Fibroblast of lung (primary cell): ENCODE measurements at regions not wholly inside any gene's neighbourhood (a gene's known extent, or its start where the extent isn't known, plus 50 kb on each side); places are given as distances from the start of the nearest gene placed in this dataset.

Experiments
- DNase-seq, 2 donors: peaks; one replicate each; pipeline versions ENCODE4 v3.0.0 to v3.0.0-alpha.2; 2010; ENCODE audit warnings: low read depth in 2 of 2
- H2AFZ ChIP-seq: 2 replicates; pipeline ENCODE4 v1.5.1; 2012; ENCODE audit warnings: low read length, control low read depth, inconsistent platforms
- H3K27ac ChIP-seq: 2 replicates; pipeline ENCODE4 v1.5.1; 2011; ENCODE audit warnings: low read length, control low read depth; ENCODE audit not compliant: insufficient read depth
- H3K27me3 ChIP-seq: 2 replicates; pipeline ENCODE4 v1.5.1; 2011; ENCODE audit warnings: mild to moderate bottlenecking, low read length; ENCODE audit not compliant: control insufficient read depth, insufficient read depth
- H3K36me3 ChIP-seq: 2 replicates; pipeline ENCODE4 v1.5.1; 2011; ENCODE audit warnings: low read length; ENCODE audit not compliant: control insufficient read depth, insufficient read depth
- H3K4me1 ChIP-seq: 2 replicates; pipeline ENCODE4 v1.5.1; 2011; ENCODE audit warnings: low read length; ENCODE audit not compliant: control insufficient read depth, insufficient read depth; ENCODE audit errors: extremely low read depth
- H3K4me2 ChIP-seq: 2 replicates; pipeline ENCODE4 v1.5.1; 2011; ENCODE audit warnings: low read length, control low read depth; ENCODE audit not compliant: insufficient read depth; ENCODE audit errors: extremely low read depth
- H3K4me3 ChIP-seq, 4 experiments: fragments of 200-600 bp in 1 of 4; sonication (generic) in 1 of 4; replicated peaks in 1 of 4; 2 replicates each; pipeline ENCODE4 v1.5.1; 2011 to 2016; ENCODE audit warnings: low read length in 4 of 4, low read depth in 3 of 4, mild to moderate bottlenecking in 3 of 4, control low read depth in 2 of 4, inconsistent platforms in 1 of 4, mixed read lengths in 1 of 4; ENCODE audit not compliant: insufficient read depth in 1 of 4; ENCODE audit errors: control extremely low read depth in 1 of 4
- H3K79me2 ChIP-seq: 2 replicates; pipeline ENCODE4 v1.5.1; 2012; ENCODE audit warnings: mild to moderate bottlenecking, low read length, inconsistent platforms; ENCODE audit not compliant: control insufficient read depth, insufficient read depth
- H3K9ac ChIP-seq: 2 replicates; pipeline ENCODE4 v1.5.1; 2011; ENCODE audit warnings: mild to moderate bottlenecking, low read length, control low read depth; ENCODE audit not compliant: insufficient read depth
- H3K9me3 ChIP-seq: 2 replicates; pipeline ENCODE4 v1.5.1; 2012; ENCODE audit warnings: low read depth, low read length; ENCODE audit not compliant: control insufficient read depth, insufficient read depth
- H4K20me1 ChIP-seq: 2 replicates; pipeline ENCODE4 v1.5.1; 2011; ENCODE audit warnings: low read length; ENCODE audit not compliant: control insufficient read depth, insufficient read depth; ENCODE audit errors: extremely low read depth
- EZH2 ChIP-seq: IDR thresholded peaks from 2 replicates; pipeline ENCODE4 v1.5.1; 2012; ENCODE audit warnings: low read length, control low read depth, mild to moderate bottlenecking; ENCODE audit errors: missing control alignments
- TF ChIP-seq, protein P1 (sequence below), 2 donors: IDR thresholded peaks in 1 of 2; conservative IDR thresholded peaks in 1 of 2; 1 replicate in 1 of 2; 2 replicates in 1 of 2; pipeline ENCODE4 v1.5.1; 2011 to 2012; ENCODE audit warnings: low read length in 2 of 2, control low read depth in 1 of 2, inconsistent platforms in 1 of 2, low read depth in 1 of 2, mild to moderate bottlenecking in 1 of 2

DNA sequence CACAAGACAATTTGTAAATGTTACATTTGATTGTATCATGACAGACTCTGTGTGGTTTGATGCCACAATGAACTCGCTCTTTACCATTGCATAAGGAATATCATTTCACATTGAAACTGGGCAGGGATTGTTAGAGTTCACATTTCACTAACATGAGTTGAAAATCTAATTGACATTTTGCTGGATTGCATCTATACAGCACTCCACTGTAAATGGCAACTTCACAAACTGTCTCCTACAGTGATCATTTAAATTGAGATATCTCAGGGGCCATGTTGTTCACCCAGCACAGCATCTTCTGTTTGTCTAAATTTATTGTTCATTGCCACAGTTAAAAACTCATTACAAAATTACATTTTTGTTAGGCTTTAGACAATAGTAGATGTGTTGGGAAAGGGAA is 499.4 kb downstream of the GBE1 start:
- no peaks in the 10 kb centered on the region for H3K4me1 ChIP-seq

DNA sequence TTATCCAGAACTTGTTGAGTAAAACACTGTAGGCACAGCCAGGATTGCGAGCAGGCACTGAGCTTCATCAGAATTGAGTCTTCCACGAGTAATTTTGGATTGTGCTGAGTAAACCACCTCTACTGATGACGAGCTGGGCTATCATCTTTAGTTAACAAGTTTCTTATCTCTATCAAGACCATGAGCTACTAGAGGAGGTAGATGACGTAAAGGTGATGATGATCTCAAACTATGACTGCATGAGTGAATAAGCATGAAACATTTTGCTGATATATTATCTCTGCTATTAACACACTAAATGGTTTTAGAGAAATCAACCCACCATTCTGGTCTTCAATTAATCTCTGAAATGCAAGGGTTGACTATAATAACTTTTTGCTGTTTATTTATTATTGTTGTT is 506.0 kb downstream of the GBE1 start:
- Histone ChIP-seq H3K9me3 (no peaks in the 10 kb centered on the region), H3K4me1 (no peaks in the 10 kb centered on the region)

More for the DNA sequence above, 499.4 kb downstream of the GBE1 start:
- Histone ChIP-seq H3K27ac (no peak overlapping the region), H4K20me1 (no peaks in the 10 kb centered on the region), H3K27me3 (no peaks in the 10 kb centered on the region), H3K9me3 (no peaks in the 10 kb centered on the region), H3K4me3 (no peak overlapping the region), H3K79me2 (no peaks in the 10 kb centered on the region), H3K9ac (no peak overlapping the region), H2AFZ (no peak overlapping the region), H3K4me2 (no peak overlapping the region), H3K36me3 (no peaks in the 10 kb centered on the region)
- DNase-seq = no peak
- TF ChIP-seq, protein P1, sequence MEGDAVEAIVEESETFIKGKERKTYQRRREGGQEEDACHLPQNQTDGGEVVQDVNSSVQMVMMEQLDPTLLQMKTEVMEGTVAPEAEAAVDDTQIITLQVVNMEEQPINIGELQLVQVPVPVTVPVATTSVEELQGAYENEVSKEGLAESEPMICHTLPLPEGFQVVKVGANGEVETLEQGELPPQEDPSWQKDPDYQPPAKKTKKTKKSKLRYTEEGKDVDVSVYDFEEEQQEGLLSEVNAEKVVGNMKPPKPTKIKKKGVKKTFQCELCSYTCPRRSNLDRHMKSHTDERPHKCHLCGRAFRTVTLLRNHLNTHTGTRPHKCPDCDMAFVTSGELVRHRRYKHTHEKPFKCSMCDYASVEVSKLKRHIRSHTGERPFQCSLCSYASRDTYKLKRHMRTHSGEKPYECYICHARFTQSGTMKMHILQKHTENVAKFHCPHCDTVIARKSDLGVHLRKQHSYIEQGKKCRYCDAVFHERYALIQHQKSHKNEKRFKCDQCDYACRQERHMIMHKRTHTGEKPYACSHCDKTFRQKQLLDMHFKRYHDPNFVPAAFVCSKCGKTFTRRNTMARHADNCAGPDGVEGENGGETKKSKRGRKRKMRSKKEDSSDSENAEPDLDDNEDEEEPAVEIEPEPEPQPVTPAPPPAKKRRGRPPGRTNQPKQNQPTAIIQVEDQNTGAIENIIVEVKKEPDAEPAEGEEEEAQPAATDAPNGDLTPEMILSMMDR (conservative IDR thresholded peaks at IDR 0.05 in 1 of 2, IDR thresholded peaks at IDR 0.05 in 1 of 2; ENCODE audit: low read depth in 1 of 2, low read length in 2 of 2) = no peak
- TF ChIP-seq EZH2 = no peak

DNA sequence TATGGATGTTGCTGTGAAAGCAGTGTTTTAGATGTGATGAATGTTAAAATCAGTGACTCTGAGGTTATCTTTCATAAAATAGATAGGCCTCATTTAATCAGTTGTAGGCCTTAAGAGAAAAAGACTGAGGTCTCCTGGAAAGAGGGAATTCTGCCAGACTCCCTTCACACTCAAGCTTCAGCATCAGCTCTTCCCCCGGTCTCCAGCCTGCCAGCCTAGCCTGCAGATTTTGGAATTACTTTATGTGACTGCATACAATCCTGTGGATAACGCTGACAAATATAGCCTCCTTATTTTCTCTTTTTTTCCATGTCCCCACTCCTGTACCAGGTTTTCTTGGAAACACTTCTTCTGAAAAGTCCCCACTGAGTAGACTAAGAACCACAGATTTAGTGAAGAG is 510.3 kb downstream of the GBE1 start:
- no peak overlapping the region for H3K27ac ChIP-seq
- no peak overlapping the region for H3K4me2 ChIP-seq
- no peak overlapping the region for H3K9ac ChIP-seq
- no peak for DNase-seq
- H3K36me3 ChIP-seq = no peaks in the 10 kb centered on the region
- H3K9me3 ChIP-seq = no peaks in the 10 kb centered on the region
- no peaks in the 10 kb centered on the region for H3K27me3 ChIP-seq
- no peaks in the 10 kb centered on the region for H3K79me2 ChIP-seq
- no peak overlapping the region for H3K4me3 ChIP-seq
- TF ChIP-seq EZH2 = no peak
- TF ChIP-seq, protein P1 (conservative IDR thresholded peaks at IDR 0.05 in 1 of 2, IDR thresholded peaks at IDR 0.05 in 1 of 2; ENCODE audit: low read depth in 1 of 2, low read length in 2 of 2) = no peak
- H3K4me1 ChIP-seq = no peaks in the 10 kb centered on the region
- H2AFZ ChIP-seq = no peak overlapping the region
- no peaks in the 10 kb centered on the region for H4K20me1 ChIP-seq

More for the DNA sequence above, 506.0 kb downstream of the GBE1 start:
- DNase-seq = no peak
- H3K79me2 ChIP-seq = no peaks in the 10 kb centered on the region
- no peaks in the 10 kb centered on the region for H3K36me3 ChIP-seq
- no peak overlapping the region for H3K4me2 ChIP-seq
- H2AFZ ChIP-seq = no peak overlapping the region
- no peaks in the 10 kb centered on the region for H3K27me3 ChIP-seq
- H4K20me1 ChIP-seq = no peaks in the 10 kb centered on the region
- no peak overlapping the region for H3K27ac ChIP-seq
- no peak for TF ChIP-seq EZH2
- TF ChIP-seq, protein P1 (conservative IDR thresholded peaks at IDR 0.05 in 1 of 2, IDR thresholded peaks at IDR 0.05 in 1 of 2; ENCODE audit: low read depth in 1 of 2, low read length in 2 of 2) = no peak
- H3K9ac ChIP-seq = no peak overlapping the region
- H3K4me3 ChIP-seq = no peak overlapping the region
